SW 1271 (cell line): ENCODE measurements at regions not wholly inside any gene's neighbourhood (a gene's known extent, or its start where the extent isn't known, plus 50 kb on each side); places are given as distances from the start of the nearest gene placed in this dataset.

Source experiments
- DNase-seq, 2 experiments: peaks; one replicate each; lab custom pipeline; 2025; lab: John Stamatoyannopoulos, UW

- peak in 1 of 2 experiments; percentile 15 for DNase-seq
These were observed 93.4 kb upstream of the SOD1 start for GRCh38 chr21:31566064-31566463.

GRCh38 chr21:31564439-31564838 is 95.1 kb upstream of the SOD1 start:
- DNase-seq, result no peak

- no peak for DNase-seq
These were observed 99.0 kb upstream of the SOD1 start for GRCh38 chr21:31560479-31560878.

- peak; percentile 84 to 93 for DNase-seq
These were observed 99.9 kb upstream of the SOD1 start for GRCh38 chr21:31559368-31560119.

GRCh38 chr21:31558962-31559367 is 100.5 kb upstream of the SOD1 start:
- DNase-seq, result peak; percentile 78 to 89

GRCh38 chr21:31558189-31558961 is 101.1 kb upstream of the SOD1 start:
- peak in 1 of 2 experiments; percentile 33 for DNase-seq

GRCh38 chr21:31557421-31558188 is 101.9 kb upstream of the SOD1 start:
- DNase-seq, result no peak

- no peak for DNase-seq
These were observed 102.8 kb upstream of the SOD1 start for GRCh38 chr21:31556662-31557061.

GRCh38 chr21:31555741-31556191 is 103.7 kb upstream of the SOD1 start:
- DNase-seq, result no peak

GRCh38 chr21:31554511-31555022 is 104.9 kb upstream of the SOD1 start:
- no peak for DNase-seq

- DNase-seq, result no peak
These were observed 105.6 kb upstream of the SOD1 start for GRCh38 chr21:31553926-31554325.

GRCh38 chr21:31553461-31553860 is 106.0 kb upstream of the SOD1 start:
- no peak for DNase-seq

GRCh38 chr21:31552826-31553225 is 106.7 kb upstream of the SOD1 start:
- no peak for DNase-seq

- DNase-seq, result no peak
These were observed 109.4 kb upstream of the SOD1 start for GRCh38 chr21:31550070-31550469.

- DNase-seq, result no peak
These were observed 110.8 kb upstream of the SOD1 start for GRCh38 chr21:31548688-31549087.

GRCh38 chr21:31546443-31547170 is 112.9 kb upstream of the SOD1 start:
- no peak for DNase-seq

- no peak for DNase-seq
These were observed 114.5 kb upstream of the SOD1 start for GRCh38 chr21:31545036-31545435.

GRCh38 chr21:31543191-31543590 is 116.3 kb upstream of the SOD1 start:
- DNase-seq, result no peak

- no peak for DNase-seq
These were observed 120.7 kb upstream of the SOD1 start for GRCh38 chr21:31538816-31539215.

- DNase-seq, result no peak
These were observed 121.5 kb upstream of the SOD1 start for GRCh38 chr21:31537872-31538576.

GRCh38 chr21:31536138-31536537 is 123.4 kb upstream of the SOD1 start:
- no peak for DNase-seq
